AG10803 (cell line): ENCODE measurements at regions not wholly inside any gene's neighbourhood (a gene's known extent, or its start where the extent isn't known, plus 50 kb on each side); places are given as distances from the start of the nearest gene placed in this dataset.

Experiments
- DNase-seq: peaks from one replicate; pipeline ENCODE4 v3.0.0; 2010; ENCODE audit warnings: low read depth
- H3K4me3 ChIP-seq: 2 replicates; pipeline ENCODE4 v1.5.1; 2011; ENCODE audit warnings: mild to moderate bottlenecking, low read length, control low read depth
- CTCF ChIP-seq: conservative IDR thresholded peaks from 2 replicates; pipeline ENCODE4 v1.5.1; 2011; ENCODE audit warnings: mild to moderate bottlenecking, low read length, control low read depth, inconsistent platforms

- no peak for TF ChIP-seq CTCF
- DNase-seq: no peak
- H3K4me3 ChIP-seq: no peak overlapping the region
Observed at GRCh38 chr10:21437770-21438382, 87.6 kb downstream of the SKIDA1 start.

- no peak for DNase-seq
- no peak for TF ChIP-seq CTCF
- no peak overlapping the region for H3K4me3 ChIP-seq
Observed at GRCh38 chr10:21432266-21432665, 93.2 kb downstream of the SKIDA1 start.

- DNase-seq: no peak
- no peak for TF ChIP-seq CTCF
Observed at GRCh38 chr10:21431799-21432198, 93.7 kb downstream of the SKIDA1 start.

GRCh38 chr10:21427804-21428481 is 97.5 kb downstream of the SKIDA1 start:
- peak; percentile 8 for DNase-seq
- TF ChIP-seq CTCF: no peak

More at GRCh38 chr10:21431799-21432198, 93.7 kb downstream of the SKIDA1 start:
- no peak overlapping the region for H3K4me3 ChIP-seq

GRCh38 chr10:21424459-21424861 is 101.0 kb downstream of the SKIDA1 start:
- TF ChIP-seq CTCF: no peak
- peak; percentile 88 for DNase-seq
- H3K4me3 ChIP-seq: no peak overlapping the region

More at GRCh38 chr10:21427804-21428481, 97.5 kb downstream of the SKIDA1 start:
- H3K4me3 ChIP-seq: no peak overlapping the region

GRCh38 chr10:21423850-21424249 is 101.6 kb downstream of the SKIDA1 start:
- no peak for TF ChIP-seq CTCF
- H3K4me3 ChIP-seq: no peak overlapping the region
- no peak for DNase-seq

- DNase-seq: no peak
- no peak for TF ChIP-seq CTCF
- no peak overlapping the region for H3K4me3 ChIP-seq
Observed at GRCh38 chr10:21423338-21423737, 102.1 kb downstream of the SKIDA1 start.
